ENCODE measurements at regions not wholly inside any gene's neighbourhood (a gene's known extent, or its start where the extent isn't known, plus 50 kb on each side); places are given as distances from the start of the nearest gene placed in this dataset.

GRCh38 chr12:17132336-17132735, 526.4 kb upstream of the LMO3 start:
- TF ChIP-seq CTCF (conservative IDR thresholded peaks at IDR 0.05; ENCODE audit: low read length) = no peak
- no peak for TF ChIP-seq EZH2phosphoT487 (IDR thresholded peaks at IDR 0.05; ENCODE audit: borderline replicate concordance)
